H9 (cell line): ENCODE measurements at regions not wholly inside any gene's neighbourhood (a gene's known extent, or its start where the extent isn't known, plus 50 kb on each side); places are given as distances from the start of the nearest gene placed in this dataset.

Experiments
- DNase-seq: peaks from one replicate; pipeline ENCODE4 v3.0.0-alpha.2; 2017
- H2AFZ ChIP-seq: one replicate; pipeline ENCODE4 v1.6.1; 2013; ENCODE audit warnings: mild to moderate bottlenecking, low read length, control low read depth, moderate library complexity
- H2AK5ac ChIP-seq: 2 replicates; pipeline ENCODE4 v1.6.1; 2013; ENCODE audit warnings: low read length, control low read depth, mixed read lengths; ENCODE audit not compliant: insufficient read length
- H2BK120ac ChIP-seq: one replicate; pipeline ENCODE4 v1.6.1; 2013; ENCODE audit warnings: low read depth, mild to moderate bottlenecking, low read length, control low read depth, inconsistent platforms; ENCODE audit not compliant: poor library complexity, severe bottlenecking
- H2BK12ac ChIP-seq: 2 replicates; pipeline ENCODE4 v1.6.1; 2013; ENCODE audit warnings: low read length, control low read depth, mixed read lengths, low read depth; ENCODE audit not compliant: insufficient read length
- H2BK15ac ChIP-seq: 2 replicates; pipeline ENCODE4 v1.6.1; 2013; ENCODE audit warnings: low read depth, low read length, control low read depth
- H2BK20ac ChIP-seq: one replicate; pipeline ENCODE4 v1.6.1; 2013; ENCODE audit warnings: low read depth, mild to moderate bottlenecking, low read length, control low read depth, inconsistent platforms; ENCODE audit not compliant: poor library complexity, severe bottlenecking
- H2BK5ac ChIP-seq: 2 replicates; pipeline ENCODE4 v1.6.1; 2013; ENCODE audit warnings: low read length, control low read depth, mixed read lengths; ENCODE audit not compliant: insufficient read length
- H3K14ac ChIP-seq: 2 replicates; pipeline ENCODE4 v1.6.1; 2013; ENCODE audit warnings: low read length, control low read depth; ENCODE audit not compliant: insufficient read depth
- H3K18ac ChIP-seq: 2 replicates; pipeline ENCODE4 v1.6.1; 2013; ENCODE audit warnings: low read depth, mild to moderate bottlenecking, mixed read lengths, low read length, control low read depth; ENCODE audit not compliant: insufficient read length
- H3K23ac ChIP-seq: 2 replicates; pipeline ENCODE4 v1.6.1; 2013; ENCODE audit warnings: low read length, control low read depth, mixed read lengths, low read depth; ENCODE audit not compliant: insufficient read length
- H3K23me2 ChIP-seq: 2 replicates; pipeline ENCODE4 v1.6.1; 2013; ENCODE audit warnings: low read depth, mild to moderate bottlenecking, mixed read lengths, low read length, control low read depth; ENCODE audit not compliant: insufficient read length, poor library complexity, severe bottlenecking
- H3K27ac ChIP-seq: 2 replicates; pipeline ENCODE4 v1.5.1; 2013; ENCODE audit warnings: low read length, control low read depth, mixed read lengths, low read depth; ENCODE audit not compliant: insufficient read length
- H3K27me3 ChIP-seq: 2 replicates; pipeline ENCODE4 v1.6.1; 2013; ENCODE audit warnings: low read length, control low read depth, inconsistent platforms; ENCODE audit not compliant: insufficient read depth
- H3K4ac ChIP-seq: 2 replicates; pipeline ENCODE4 v1.6.1; 2013; ENCODE audit warnings: low read depth, mild to moderate bottlenecking, control low read depth, inconsistent platforms, low read length, moderate library complexity
- H3K4me1 ChIP-seq: 2 replicates; pipeline ENCODE4 v1.6.1; 2013; ENCODE audit warnings: low read length, control low read depth, inconsistent platforms; ENCODE audit not compliant: insufficient read depth
- H3K4me2 ChIP-seq: 2 replicates; pipeline ENCODE4 v1.6.1; 2013; ENCODE audit warnings: low read length, control low read depth, mixed read lengths; ENCODE audit not compliant: insufficient read length, insufficient read depth
- H3K56ac ChIP-seq: 2 replicates; pipeline ENCODE4 v1.6.1; 2013; ENCODE audit warnings: low read depth, mild to moderate bottlenecking, mixed read lengths, low read length, control low read depth; ENCODE audit not compliant: insufficient read length
- H3K79me1 ChIP-seq: 2 replicates; pipeline ENCODE4 v1.6.1; 2013; ENCODE audit warnings: low read depth, mild to moderate bottlenecking, moderate library complexity, low read length, control low read depth, inconsistent platforms; ENCODE audit not compliant: insufficient read depth, poor library complexity, severe bottlenecking
- H3K79me2 ChIP-seq: 2 replicates; pipeline ENCODE4 v1.6.1; 2013; ENCODE audit warnings: low read length, control low read depth, inconsistent platforms; ENCODE audit not compliant: insufficient read depth
- H3K9ac ChIP-seq: 2 replicates; pipeline ENCODE4 v1.6.1; 2013; ENCODE audit warnings: low read length, control low read depth, mixed read lengths; ENCODE audit not compliant: insufficient read length; ENCODE audit errors: extremely low read depth
- H3K9me3 ChIP-seq: one replicate; pipeline ENCODE4 v1.6.1; 2013; ENCODE audit warnings: low read depth, low read length, inconsistent platforms; ENCODE audit not compliant: control insufficient read depth
- H3T11ph ChIP-seq: one replicate; pipeline ENCODE4 v1.6.1; 2013; ENCODE audit warnings: mild to moderate bottlenecking, low read length, control low read depth, inconsistent platforms
- H4K20me1 ChIP-seq: one replicate; pipeline ENCODE4 v1.6.1; 2013; ENCODE audit not compliant: control insufficient read depth, insufficient read length, insufficient read depth
- H4K5ac ChIP-seq: 2 replicates; pipeline ENCODE4 v1.6.1; 2013; ENCODE audit warnings: low read depth, mild to moderate bottlenecking, mixed read lengths, low read length, control low read depth; ENCODE audit not compliant: insufficient read length
- H4K8ac ChIP-seq: replicated peaks from 2 replicates; pipeline ENCODE4 v1.6.1; 2013; ENCODE audit warnings: low read length, control low read depth, mixed read lengths, low read depth; ENCODE audit not compliant: insufficient read length
- H4K91ac ChIP-seq: 2 replicates; pipeline ENCODE4 v1.6.1; 2013; ENCODE audit warnings: low read depth, mild to moderate bottlenecking, moderate library complexity, mixed read lengths, low read length, control low read depth; ENCODE audit not compliant: insufficient read length
- H3K27ac Mint-ChIP-seq, 3 experiments: 2 replicates in 2 of 3; 3 replicates in 1 of 3; pipeline ENCODE4 v1.8.0; 2020 to 2021; ENCODE audit warnings: mixed read lengths in 3 of 3, mild to moderate bottlenecking in 1 of 3, moderate library complexity in 1 of 3
- H3K27me3 Mint-ChIP-seq: 2 replicates; pipeline ENCODE4 v1.8.0; 2021; ENCODE audit warnings: low read depth, mild to moderate bottlenecking, moderate library complexity, mixed read lengths
- H3K36me3 Mint-ChIP-seq, 3 experiments: 2 replicates in 2 of 3; 3 replicates in 1 of 3; pipeline ENCODE4 v1.8.0; 2020 to 2021; ENCODE audit warnings: low read depth in 3 of 3, mixed read lengths in 3 of 3; ENCODE audit not compliant: insufficient read depth in 1 of 3
- H3K4me1 Mint-ChIP-seq, 2 experiments: 2 replicates each; pipeline ENCODE4 v1.8.0; 2020; ENCODE audit warnings: mixed read lengths in 2 of 2
- H3K4me3 Mint-ChIP-seq, 2 experiments: 2 replicates in 1 of 2; 3 replicates in 1 of 2; pipeline ENCODE4 v1.8.0; 2020 to 2021; ENCODE audit warnings: mild to moderate bottlenecking in 2 of 2, mixed read lengths in 2 of 2, moderate library complexity in 1 of 2
- H3K9me3 Mint-ChIP-seq, 2 experiments: 2 replicates in 1 of 2; 3 replicates in 1 of 2; pipeline ENCODE4 v1.8.0; 2020; ENCODE audit warnings: mild to moderate bottlenecking in 2 of 2, mixed read lengths in 2 of 2, moderate library complexity in 1 of 2
- WGBS: extraction: QIAGEN DNeasy Blood & Tissue Kit; methylation state at CpG from one replicate; pipeline ENCODE4 v1.1.7; 2013; ENCODE audit warnings: missing lambda C conversion rate, low lambda C conversion rate, mixed read lengths; ENCODE audit not compliant: insufficient read length; ENCODE audit errors: extremely low coverage; 5-methylcytosine and 5-hydroxymethylcytosine counted together
- TF ChIP-seq, protein P1 (sequence below): fragments of 200-600 bp; sonication (generic); conservative IDR thresholded peaks from 3 replicates; pipeline ENCODE4 v1.8.0; 2021; ENCODE audit warnings: antibody characterized with exemption, mild to moderate bottlenecking

DNA sequence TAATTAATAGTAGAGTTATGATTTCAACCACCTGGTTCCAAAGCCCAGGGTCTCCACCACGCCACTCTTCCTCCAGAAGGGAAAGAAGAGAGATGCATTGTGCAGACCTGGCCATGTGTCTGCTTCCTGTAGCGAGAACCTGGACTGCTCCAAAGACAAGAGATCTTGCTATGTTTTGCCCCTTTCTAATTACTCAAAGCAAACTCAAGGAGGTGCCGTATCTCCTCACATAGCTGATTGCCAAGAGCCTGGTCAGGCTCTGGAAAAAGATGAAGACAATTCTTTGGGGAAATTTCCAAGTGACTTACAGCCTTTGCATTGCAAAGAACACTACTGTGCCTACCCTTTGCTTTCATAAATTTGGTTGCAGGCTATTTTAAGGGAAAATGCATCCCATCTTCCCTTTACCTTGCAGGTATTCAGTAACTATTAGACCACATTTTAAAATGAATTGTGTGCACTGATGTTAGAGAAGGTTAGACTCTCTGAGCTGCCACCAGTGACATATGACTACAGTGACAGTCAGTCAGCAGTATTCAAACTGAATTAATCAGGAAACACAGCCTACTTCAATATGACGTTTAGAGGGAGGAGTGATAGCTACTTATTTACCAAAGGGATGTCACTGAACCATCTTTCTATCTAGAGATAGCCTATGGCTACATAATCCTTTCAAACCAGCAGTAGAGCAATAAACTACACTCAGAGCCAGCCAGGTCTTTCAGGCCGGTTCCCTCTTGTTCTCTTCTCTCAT is 842.1 kb upstream of the FANCL start:
- Histone ChIP-seq H4K8ac (no peak overlapping the region), H3K23ac (no peak overlapping the region), H2BK20ac (no peak overlapping the region), H3K4me2 (no peak overlapping the region), H3T11ph (no peak overlapping the region), H3K4me1 (no peaks in the 10 kb centered on the region), H3K23me2 (no peaks in the 10 kb centered on the region), H3K9ac (no peak overlapping the region), H3K79me1 (no peaks in the 10 kb centered on the region), H4K20me1 (no peaks in the 10 kb centered on the region), H2BK12ac (no peak overlapping the region), H2AFZ (no peak overlapping the region), H2BK120ac (no peak overlapping the region), H3K79me2 (no peaks in the 10 kb centered on the region), H3K9me3 (no peaks in the 10 kb centered on the region), H2BK15ac (no peak overlapping the region), H2AK5ac (no peak overlapping the region), H3K27ac (no peak overlapping the region), H3K18ac (no peak overlapping the region), H2BK5ac (no peak overlapping the region), H4K5ac (no peak overlapping the region), H3K4ac (no peak overlapping the region), H3K56ac (no peak overlapping the region), H3K14ac (no peak overlapping the region), H3K27me3 (no peaks in the 10 kb centered on the region), H4K91ac (no peak overlapping the region)
- no peak overlapping the region for H3K4me3 Mint-ChIP-seq
- no CpG with 5 or more reads among the region's 5 CpGs for WGBS
- no peaks in the 10 kb centered on the region; a peak in 1 of 7 replicates for H3K36me3 Mint-ChIP-seq
- no peak for DNase-seq
- H3K27ac Mint-ChIP-seq: no peak overlapping the region
- H3K9me3 Mint-ChIP-seq: peaks cover 0 to 2% of the 10 kb centered on the region in 2 experiments; a peak in 2 of 5 replicates
- H3K4me1 Mint-ChIP-seq: peaks cover 5 to 10% of the 10 kb centered on the region in 2 experiments
- TF ChIP-seq, protein P1, sequence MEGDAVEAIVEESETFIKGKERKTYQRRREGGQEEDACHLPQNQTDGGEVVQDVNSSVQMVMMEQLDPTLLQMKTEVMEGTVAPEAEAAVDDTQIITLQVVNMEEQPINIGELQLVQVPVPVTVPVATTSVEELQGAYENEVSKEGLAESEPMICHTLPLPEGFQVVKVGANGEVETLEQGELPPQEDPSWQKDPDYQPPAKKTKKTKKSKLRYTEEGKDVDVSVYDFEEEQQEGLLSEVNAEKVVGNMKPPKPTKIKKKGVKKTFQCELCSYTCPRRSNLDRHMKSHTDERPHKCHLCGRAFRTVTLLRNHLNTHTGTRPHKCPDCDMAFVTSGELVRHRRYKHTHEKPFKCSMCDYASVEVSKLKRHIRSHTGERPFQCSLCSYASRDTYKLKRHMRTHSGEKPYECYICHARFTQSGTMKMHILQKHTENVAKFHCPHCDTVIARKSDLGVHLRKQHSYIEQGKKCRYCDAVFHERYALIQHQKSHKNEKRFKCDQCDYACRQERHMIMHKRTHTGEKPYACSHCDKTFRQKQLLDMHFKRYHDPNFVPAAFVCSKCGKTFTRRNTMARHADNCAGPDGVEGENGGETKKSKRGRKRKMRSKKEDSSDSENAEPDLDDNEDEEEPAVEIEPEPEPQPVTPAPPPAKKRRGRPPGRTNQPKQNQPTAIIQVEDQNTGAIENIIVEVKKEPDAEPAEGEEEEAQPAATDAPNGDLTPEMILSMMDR: peak; percentile 37; the same call in 2 of the 3 replicates
- peaks cover 1% of the 10 kb centered on the region; the same call in 1 of the 2 replicates for H3K27me3 Mint-ChIP-seq
